T-cell (primary cell): ENCODE measurements at regions not wholly inside any gene's neighbourhood (a gene's known extent, or its start where the extent isn't known, plus 50 kb on each side); places are given as distances from the start of the nearest gene placed in this dataset.

ENCODE experiments used
- ATAC-seq, 4 experiments: fragments of 200-7000 bp in 3 of 4; fragments of 150-1000 bp in 1 of 4; cut with Tn5 transposase; replicated peaks in 1 of 4; 1 replicate in 3 of 4; 2 replicates in 1 of 4; pipeline ENCODE4 v1.10.0; 2021; ENCODE audit warnings: moderate library complexity in 3 of 4, mild to moderate bottlenecking in 2 of 4, moderate number of reproducible peaks in 1 of 4
- CTCF ChIA-PET, 2 donors: fragments of 300-600 bp; sonication (Branson Sonifier 250); formaldehyde crosslinking; loops; one replicate each; lab custom pipeline; 2022; ENCODE audit warnings: antibody characterized with exemption in 2 of 2; lab: Charles Lee
- POLR2A ChIA-PET, 2 donors: fragments of 300-600 bp; sonication (Branson Sonifier 250); formaldehyde crosslinking; loops; one replicate each; lab custom pipeline; 2022; ENCODE audit warnings: antibody characterized with exemption in 2 of 2; lab: Charles Lee
- DNase-seq, 35 experiments: peaks; one replicate each; pipeline versions ENCODE4 v3.0.0 to v3.0.0-alpha.2; 2013 to 2023
- H3K27ac ChIP-seq: one replicate; pipeline ENCODE4 v1.5.1; 2013; ENCODE audit warnings: low read length
- H3K27me3 ChIP-seq, 2 experiments: replicated peaks in 1 of 2; 1 replicate in 1 of 2; 2 replicates in 1 of 2; pipeline versions ENCODE4 v1.6.1 to v1.7.0; 2013; ENCODE audit warnings: low read length in 1 of 2, mixed read lengths in 1 of 2; ENCODE audit not compliant: control insufficient read depth in 2 of 2, insufficient read depth in 2 of 2; ENCODE audit errors: extremely low read depth in 1 of 2
- H3K36me3 ChIP-seq, 2 donors: 1 replicate in 1 of 2; 2 replicates in 1 of 2; pipeline versions ENCODE4 v1.6.1 to v1.7.0; 2013; ENCODE audit warnings: low read length in 1 of 2; ENCODE audit not compliant: control insufficient read depth in 2 of 2, insufficient read depth in 1 of 2; ENCODE audit errors: extremely low read depth in 1 of 2
- H3K4me1 ChIP-seq, 2 experiments: 1 replicate in 1 of 2; 2 replicates in 1 of 2; pipeline versions ENCODE4 v1.6.1 to v1.7.0; 2013; ENCODE audit warnings: low read length in 2 of 2, mixed read lengths in 1 of 2; ENCODE audit not compliant: insufficient read depth in 2 of 2, control insufficient read depth in 1 of 2; ENCODE audit errors: extremely low read depth in 1 of 2
- H3K4me3 ChIP-seq, 2 donors: 1 replicate in 1 of 2; 2 replicates in 1 of 2; pipeline versions ENCODE4 v1.5.1 to v1.7.0; 2013; ENCODE audit warnings: mild to moderate bottlenecking in 2 of 2, low read length in 1 of 2, moderate library complexity in 1 of 2; ENCODE audit not compliant: control insufficient read depth in 1 of 2; ENCODE audit errors: extremely low read depth in 1 of 2
- H3K9me3 ChIP-seq: 2 replicates; pipeline ENCODE4 v1.7.0; 2013
- H3K27ac Mint-ChIP-seq, 2 donors: one replicate each; pipeline ENCODE4 v1.8.0; 2020 to 2021; ENCODE audit warnings: mild to moderate bottlenecking in 2 of 2, mixed read lengths in 2 of 2
- H3K27me3 Mint-ChIP-seq, 2 donors: one replicate each; pipeline ENCODE4 v1.8.0; 2021 to 2022; ENCODE audit warnings: mixed read lengths in 2 of 2
- H3K36me3 Mint-ChIP-seq: one replicate; pipeline ENCODE4 v1.8.0; 2021; ENCODE audit warnings: mixed read lengths
- H3K4me1 Mint-ChIP-seq, 3 donors: one replicate each; pipeline ENCODE4 v1.8.0; 2020 to 2022; ENCODE audit warnings: mixed read lengths in 3 of 3, mild to moderate bottlenecking in 1 of 3
- H3K4me3 Mint-ChIP-seq, 3 donors: one replicate each; pipeline ENCODE4 v1.8.0; 2020 to 2022; ENCODE audit warnings: mild to moderate bottlenecking in 3 of 3, mixed read lengths in 3 of 3, moderate library complexity in 3 of 3
- H3K9me3 Mint-ChIP-seq, 3 donors: one replicate each; pipeline ENCODE4 v1.8.0; 2020 to 2022; ENCODE audit warnings: mixed read lengths in 3 of 3
- WGBS: methylation state at CpG from one replicate; pipeline ENCODE4 v1.1.5; 2013; ENCODE audit warnings: missing lambda C conversion rate; ENCODE audit not compliant: insufficient coverage; 5-methylcytosine and 5-hydroxymethylcytosine counted together

GRCh38 chrX:104513162-104513561 is 52.8 kb upstream of the IL1RAPL2 start:
- Histone ChIP-seq H3K27me3 (no peaks in the 10 kb centered on the region), H3K27ac (no peak overlapping the region), H3K4me3 (no peak overlapping the region), H3K36me3 (no peaks in the 10 kb centered on the region), H3K9me3 (no peaks in the 10 kb centered on the region), H3K4me1 (no peaks in the 10 kb centered on the region)
- Mint-ChIP-seq H3K4me1 (no peaks in the 10 kb centered on the region), H3K4me3 (no peak overlapping the region), H3K27ac (no peak overlapping the region), H3K9me3 (no peaks in the 10 kb centered on the region), H3K36me3 (no peaks in the 10 kb centered on the region), H3K27me3 (peaks cover 0 to 8% of the 10 kb centered on the region in 2 donors)
- DNase-seq (no peak), ATAC-seq (no peak)
- ChIA-PET POLR2A (no interaction called here), CTCF (no interaction called here)
- no CpG with 5 or more reads among the region's 3 CpGs for WGBS

- Mint-ChIP-seq H3K27ac (no peak overlapping the region), H3K4me1 (no peaks in the 10 kb centered on the region), H3K36me3 (no peaks in the 10 kb centered on the region), H3K9me3 (no peaks in the 10 kb centered on the region), H3K4me3 (no peak overlapping the region), H3K27me3 (peaks cover 0 to 11% of the 10 kb centered on the region in 2 donors)
- H3K9me3 ChIP-seq: no peaks in the 10 kb centered on the region
- H3K4me1 ChIP-seq: no peaks in the 10 kb centered on the region
- no peak overlapping the region for H3K27ac ChIP-seq
- DNase-seq (no peak), ATAC-seq (no peak)
- ChIA-PET CTCF (no interaction called here), POLR2A (no interaction called here)
- no CpG with 5 or more reads among the region's 2 CpGs for WGBS
- H3K27me3 ChIP-seq: no peaks in the 10 kb centered on the region
- no peak overlapping the region for H3K4me3 ChIP-seq
- no peaks in the 10 kb centered on the region for H3K36me3 ChIP-seq
Observed at GRCh38 chrX:104510801-104511200, 55.2 kb upstream of the IL1RAPL2 start.

GRCh38 chrX:104502460-104502859 is 63.5 kb upstream of the IL1RAPL2 start:
- Histone ChIP-seq H3K4me3 (no peak overlapping the region), H3K9me3 (no peaks in the 10 kb centered on the region), H3K27me3 (no peaks in the 10 kb centered on the region), H3K4me1 (no peaks in the 10 kb centered on the region), H3K27ac (no peak overlapping the region), H3K36me3 (no peaks in the 10 kb centered on the region)
- no peaks in the 10 kb centered on the region for H3K4me1 Mint-ChIP-seq
- H3K27ac Mint-ChIP-seq: no peak overlapping the region
- ATAC-seq: no peak
- H3K36me3 Mint-ChIP-seq: no peaks in the 10 kb centered on the region
- H3K27me3 Mint-ChIP-seq: peaks cover 0 to 19% of the 10 kb centered on the region in 2 donors
- ChIA-PET CTCF (no interaction called here), POLR2A (no interaction called here)
- WGBS: no CpG with 5 or more reads among the region's 2 CpGs
- no peaks in the 10 kb centered on the region for H3K9me3 Mint-ChIP-seq
- no peak for DNase-seq
- no peak overlapping the region for H3K4me3 Mint-ChIP-seq

DNA sequence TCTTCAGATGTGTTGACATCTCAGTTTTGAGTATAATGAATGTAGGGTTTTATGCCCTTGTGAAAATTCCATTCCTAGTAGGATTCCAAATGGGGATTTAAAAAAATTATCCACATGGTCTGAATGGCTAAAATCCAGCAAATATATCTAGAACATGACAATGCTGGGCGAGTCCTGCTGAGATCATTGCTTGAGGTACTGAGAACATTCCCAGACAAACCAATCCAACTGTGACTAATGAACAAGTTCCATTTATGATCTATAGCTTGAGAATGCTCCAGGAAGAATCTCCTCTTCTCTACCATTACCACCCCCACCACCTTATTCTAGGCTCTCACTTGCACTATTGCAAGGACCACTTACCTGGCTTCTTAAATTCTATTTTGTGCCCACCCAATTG is 77.2 kb upstream of the IL1RAPL2 start:
- CTCF ChIA-PET: no interaction called here
- peaks cover 0 to 39% of the 10 kb centered on the region in 2 donors for H3K27me3 Mint-ChIP-seq

DNA sequence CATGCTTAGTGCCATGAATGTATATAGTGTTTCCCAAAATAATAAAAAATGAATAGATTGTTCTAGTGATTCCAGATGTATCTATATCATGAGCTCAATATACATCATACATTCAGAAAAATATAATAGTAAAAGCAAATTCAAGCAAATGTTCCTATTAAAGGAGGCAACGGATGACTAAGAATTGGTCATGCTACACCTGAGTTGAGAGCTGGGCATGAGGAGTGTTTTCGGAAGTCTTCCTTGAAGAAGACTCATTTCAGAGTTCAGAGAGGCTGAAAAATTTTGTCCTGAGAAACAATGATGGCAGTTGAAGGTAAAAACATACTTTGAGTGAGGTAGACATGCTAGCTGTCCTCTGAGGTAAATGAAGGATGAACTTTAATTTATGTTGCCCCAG is 79.3 kb upstream of the IL1RAPL2 start:
- H3K27ac Mint-ChIP-seq: no peak overlapping the region
- Histone ChIP-seq H3K27me3 (no peaks in the 10 kb centered on the region), H3K36me3 (no peaks in the 10 kb centered on the region), H3K9me3 (no peaks in the 10 kb centered on the region), H3K27ac (no peak overlapping the region), H3K4me1 (no peaks in the 10 kb centered on the region), H3K4me3 (no peak overlapping the region)
- no peaks in the 10 kb centered on the region for H3K9me3 Mint-ChIP-seq
- H3K4me3 Mint-ChIP-seq: no peak overlapping the region
- ChIA-PET POLR2A (no interaction called here), CTCF (no interaction called here)
- WGBS: 60% methylated on average over 2 of the region's 2 CpGs
- no peaks in the 10 kb centered on the region for H3K36me3 Mint-ChIP-seq
- peaks cover 0 to 33% of the 10 kb centered on the region in 2 donors for H3K27me3 Mint-ChIP-seq
- H3K4me1 Mint-ChIP-seq: no peaks in the 10 kb centered on the region
- no peak for ATAC-seq
- DNase-seq: no peak

More for the DNA sequence above, 77.2 kb upstream of the IL1RAPL2 start:
- no peaks in the 10 kb centered on the region for H3K27me3 ChIP-seq
- H3K27ac ChIP-seq: no peak overlapping the region
- no peaks in the 10 kb centered on the region for H3K9me3 ChIP-seq
- Mint-ChIP-seq H3K27ac (no peak overlapping the region), H3K9me3 (no peaks in the 10 kb centered on the region), H3K4me3 (no peak overlapping the region), H3K36me3 (no peaks in the 10 kb centered on the region), H3K4me1 (no peaks in the 10 kb centered on the region)
- no peaks in the 10 kb centered on the region for H3K4me1 ChIP-seq
- no peaks in the 10 kb centered on the region for H3K36me3 ChIP-seq
- DNase-seq (no peak), ATAC-seq (no peak)
- POLR2A ChIA-PET: no interaction called here
- H3K4me3 ChIP-seq: no peak overlapping the region
- WGBS: no CpG with 5 or more reads among the region's 1 CpG

DNA sequence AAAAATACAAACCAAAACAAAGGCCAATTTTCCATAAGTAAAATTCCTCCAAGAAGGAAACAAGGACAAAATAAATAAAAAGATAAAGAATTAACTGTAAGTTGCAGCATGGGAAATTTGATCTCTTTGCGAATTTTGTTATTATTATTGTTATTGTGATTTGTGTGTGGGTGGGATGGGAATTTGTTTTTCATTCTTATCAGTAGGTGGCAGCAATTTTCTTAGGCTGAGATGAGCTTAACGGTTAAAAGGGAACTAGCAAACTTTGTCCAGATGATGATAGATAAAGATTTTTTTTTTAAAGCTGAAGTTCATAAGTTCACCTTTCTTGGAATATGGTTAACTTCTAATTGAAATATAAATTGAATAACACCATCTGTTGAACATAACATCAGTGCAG is 83.2 kb upstream of the IL1RAPL2 start:
- Mint-ChIP-seq H3K27me3 (peaks cover 0 to 36% of the 10 kb centered on the region in 2 donors), H3K27ac (no peak overlapping the region), H3K4me3 (no peak overlapping the region), H3K9me3 (no peaks in the 10 kb centered on the region), H3K4me1 (no peaks in the 10 kb centered on the region), H3K36me3 (no peaks in the 10 kb centered on the region)
- ChIA-PET POLR2A (no interaction called here), CTCF (no interaction called here)
- WGBS: no CpG with 5 or more reads among the region's 2 CpGs
- no peak overlapping the region for H3K4me3 ChIP-seq
- no peaks in the 10 kb centered on the region for H3K36me3 ChIP-seq
- H3K4me1 ChIP-seq: no peaks in the 10 kb centered on the region
- no peak for DNase-seq
- no peak for ATAC-seq
- H3K9me3 ChIP-seq: no peaks in the 10 kb centered on the region
- no peaks in the 10 kb centered on the region for H3K27me3 ChIP-seq
- H3K27ac ChIP-seq: no peak overlapping the region

- POLR2A ChIA-PET: no interaction called here
- no CpG with 5 or more reads among the region's 1 CpG for WGBS
Observed at GRCh38 chrX:104469771-104470170, 96.2 kb upstream of the IL1RAPL2 start.

More at GRCh38 chrX:104469771-104470170, 96.2 kb upstream of the IL1RAPL2 start:
- CTCF ChIA-PET: no interaction called here
- H3K27ac Mint-ChIP-seq: no peak overlapping the region
- no peak for ATAC-seq
- no peak overlapping the region for H3K4me3 ChIP-seq
- H3K4me3 Mint-ChIP-seq: no peak overlapping the region
- no peaks in the 10 kb centered on the region for H3K36me3 Mint-ChIP-seq
- H3K9me3 Mint-ChIP-seq: no peaks in the 10 kb centered on the region
- peaks cover 0 to 25% of the 10 kb centered on the region in 2 donors for H3K27me3 Mint-ChIP-seq
- DNase-seq: no peak
- H3K27ac ChIP-seq: no peak overlapping the region
- H3K4me1 ChIP-seq: no peaks in the 10 kb centered on the region
- H3K4me1 Mint-ChIP-seq: no peaks in the 10 kb centered on the region
- no peaks in the 10 kb centered on the region for H3K36me3 ChIP-seq
- no peaks in the 10 kb centered on the region for H3K27me3 ChIP-seq
- no peaks in the 10 kb centered on the region for H3K9me3 ChIP-seq
